Epithelial cell of esophagus (primary cell): ENCODE measurements at regions not wholly inside any gene's neighbourhood (a gene's known extent, or its start where the extent isn't known, plus 50 kb on each side); places are given as distances from the start of the nearest gene placed in this dataset.

ENCODE experiments used
- DNase-seq: peaks from one replicate; pipeline ENCODE4 v3.0.0; 2010; ENCODE audit warnings: low read depth
- H3K4me3 ChIP-seq: 2 replicates; pipeline ENCODE4 v1.5.1; 2011; ENCODE audit warnings: mild to moderate bottlenecking, low read length, control low read depth
- CTCF ChIP-seq: IDR thresholded peaks from 2 replicates; pipeline ENCODE4 v1.5.1; 2011; ENCODE audit warnings: low read depth, mild to moderate bottlenecking, low read length, control low read depth, inconsistent platforms; ENCODE audit not compliant: insufficient read depth; ENCODE audit errors: missing control alignments

- no peak overlapping the region for H3K4me3 ChIP-seq
- no peak for TF ChIP-seq CTCF
- DNase-seq = peak; percentile 50
Measured at GRCh38 chr7:41870461-41871138, 167.7 kb upstream of the INHBA start.

- TF ChIP-seq CTCF = no peak
Measured at GRCh38 chr7:41869997-41870396, 167.1 kb upstream of the INHBA start.

GRCh38 chr7:41869596-41869995 lies 166.7 kb upstream of the INHBA start:
- TF ChIP-seq CTCF = no peak
- no peak overlapping the region for H3K4me3 ChIP-seq
- no peak for DNase-seq

More at GRCh38 chr7:41869997-41870396, 167.1 kb upstream of the INHBA start:
- no peak overlapping the region for H3K4me3 ChIP-seq
- DNase-seq = no peak

GRCh38 chr7:41869091-41869490 lies 166.2 kb upstream of the INHBA start:
- TF ChIP-seq CTCF = no peak
- peak; percentile 72 for DNase-seq
- no peak overlapping the region for H3K4me3 ChIP-seq

GRCh38 chr7:41867639-41868280 lies 164.9 kb upstream of the INHBA start:
- H3K4me3 ChIP-seq = no peak overlapping the region
- no peak for DNase-seq
- no peak for TF ChIP-seq CTCF

GRCh38 chr7:41862261-41862660 lies 159.4 kb upstream of the INHBA start:
- no peak for DNase-seq
- no peak for TF ChIP-seq CTCF
- H3K4me3 ChIP-seq = no peak overlapping the region

GRCh38 chr7:41861642-41862041 lies 158.8 kb upstream of the INHBA start:
- no peak for TF ChIP-seq CTCF
- DNase-seq = no peak
- H3K4me3 ChIP-seq = no peak overlapping the region
